Upper lobe of left lung (tissue), 6 donors: ENCODE measurements at regions not wholly inside any gene's neighbourhood (a gene's known extent, or its start where the extent isn't known, plus 50 kb on each side); places are given as distances from the start of the nearest gene placed in this dataset.

Experiments
- ATAC-seq, 2 donors: fragments of 200-7000 bp; cut with Tn5 transposase; one replicate each; pipeline ENCODE4 v1.9.1; 2022; ENCODE audit warnings: mild to moderate bottlenecking in 2 of 2, moderate library complexity in 2 of 2; ENCODE audit not compliant: low FRiP score in 2 of 2
- DNase-seq, 2 donors: peaks; one replicate each; pipeline ENCODE4 v3.0.0-alpha.2; 2019 to 2020
- H3K27ac ChIP-seq, 4 donors: fragments of 200-600 bp; sonication (generic); one replicate each; pipeline ENCODE4 v1.5.1; 2016 to 2019
- H3K27me3 ChIP-seq, 4 donors: fragments of 200-600 bp; sonication (generic); one replicate each; pipeline ENCODE4 v1.5.1; 2017 to 2019
- H3K36me3 ChIP-seq, 4 donors: fragments of 200-600 bp; sonication (generic); one replicate each; pipeline ENCODE4 v1.5.1; 2016 to 2019
- H3K4me1 ChIP-seq, 4 donors: fragments of 200-600 bp; sonication (generic); one replicate each; pipeline ENCODE4 v1.5.1; 2018 to 2019
- H3K4me3 ChIP-seq, 4 donors: fragments of 200-600 bp; sonication (generic); one replicate each; pipeline ENCODE4 v1.5.1; 2017 to 2019; ENCODE audit warnings: mild to moderate bottlenecking in 2 of 4, moderate library complexity in 1 of 4
- H3K9me3 ChIP-seq, 4 donors: fragments of 200-600 bp; sonication (generic); one replicate each; pipeline ENCODE4 v1.5.1; 2018 to 2019
- CTCF ChIP-seq, 6 experiments: fragments of 450-650 bp in 4 of 6; fragments of 200-600 bp in 2 of 6; sonication (generic) in 2 of 6; IDR thresholded peaks; one replicate each; pipeline ENCODE4 v1.5.1; 2016 to 2019; ENCODE audit warnings: antibody characterized with exemption in 6 of 6
- EP300 ChIP-seq, 4 donors: sonication (generic); formaldehyde crosslinking; IDR thresholded peaks; one replicate each; pipeline ENCODE4 v1.5.1; 2017; ENCODE audit warnings: antibody characterized with exemption in 4 of 4, control low read depth in 2 of 4
- POLR2A ChIP-seq, 4 donors: fragments of 450-650 bp; IDR thresholded peaks; one replicate each; pipeline ENCODE4 v1.5.1; 2016 to 2017; ENCODE audit warnings: antibody characterized with exemption in 4 of 4, mild to moderate bottlenecking in 2 of 4
- POLR2AphosphoS5 ChIP-seq, 2 donors: sonication (generic); formaldehyde crosslinking; IDR thresholded peaks; one replicate each; pipeline ENCODE4 v1.5.1; 2017; ENCODE audit warnings: antibody characterized with exemption in 2 of 2
- WGBS, 2 donors: methylation state at CpG; one replicate each; pipeline ENCODE4 v1.1.5; 2017 to 2018; 5-methylcytosine and 5-hydroxymethylcytosine counted together
- donor health status: DM: no; HTN: no; CAD: no; lungs with moderate emphysema.
- donor health status: DM: no; HTN: yes; CAD: no; lungs with severe emphysema.

GRCh38 chr12:20194171-20194570 lies 174.2 kb upstream of the PDE3A start:
- WGBS, 2 donors = 53 to 73% methylated on average over 4 of the region's 4 CpGs
- H3K27me3 ChIP-seq = no peaks in the 10 kb centered on the region

GRCh38 chr12:20196767-20197166 lies 171.6 kb upstream of the PDE3A start:
- Histone ChIP-seq H3K36me3 (no peaks in the 10 kb centered on the region), H3K4me1 (no peaks in the 10 kb centered on the region), H3K9me3 (no peaks in the 10 kb centered on the region), H3K27ac (no peak overlapping the region), H3K4me3 (no peak overlapping the region), H3K27me3 (no peaks in the 10 kb centered on the region)
- DNase-seq (no peak), ATAC-seq (no peak)
- TF ChIP-seq EP300 (IDR thresholded peaks at IDR 0.05) (no peak), POLR2A (IDR thresholded peaks at IDR 0.05) (no peak), CTCF (IDR thresholded peaks at IDR 0.05) (no peak), POLR2AphosphoS5 (IDR thresholded peaks at IDR 0.05) (no peak)
- 76 to 80% methylated on average over 4 of the region's 4 CpGs for WGBS, 2 donors

More at GRCh38 chr12:20194171-20194570, 174.2 kb upstream of the PDE3A start:
- TF ChIP-seq CTCF (IDR thresholded peaks at IDR 0.05) (no peak), POLR2AphosphoS5 (IDR thresholded peaks at IDR 0.05) (no peak), POLR2A (IDR thresholded peaks at IDR 0.05) (no peak), EP300 (IDR thresholded peaks at IDR 0.05) (no peak)
- no peaks in the 10 kb centered on the region for H3K9me3 ChIP-seq
- DNase-seq = no peak
- H3K36me3 ChIP-seq = no peaks in the 10 kb centered on the region
- H3K4me3 ChIP-seq = no peak overlapping the region
- no peaks in the 10 kb centered on the region for H3K4me1 ChIP-seq
- no peak overlapping the region for H3K27ac ChIP-seq
- ATAC-seq = no peak

- TF ChIP-seq EP300 (IDR thresholded peaks at IDR 0.05) = no peak
- TF ChIP-seq CTCF (IDR thresholded peaks at IDR 0.05) = no peak
- no peak for TF ChIP-seq POLR2A (IDR thresholded peaks at IDR 0.05)
- Histone ChIP-seq H3K36me3 (no peaks in the 10 kb centered on the region), H3K27me3 (no peaks in the 10 kb centered on the region), H3K9me3 (no peaks in the 10 kb centered on the region), H3K4me1 (no peaks in the 10 kb centered on the region), H3K4me3 (no peak overlapping the region), H3K27ac (no peak overlapping the region)
- ATAC-seq (no peak), DNase-seq (no peak)
Measured at GRCh38 chr12:20197411-20197810, 170.9 kb upstream of the PDE3A start.

GRCh38 chr12:20199780-20200179 lies 168.6 kb upstream of the PDE3A start:
- TF ChIP-seq POLR2AphosphoS5 (IDR thresholded peaks at IDR 0.05) = no peak
- no peak for ATAC-seq
- 90 to 93% methylated on average over 3 of the region's 3 CpGs for WGBS, 2 donors

GRCh38 chr12:20201733-20202132 lies 166.6 kb upstream of the PDE3A start:
- ATAC-seq (no peak), DNase-seq (no peak)
- H3K9me3 ChIP-seq = no peaks in the 10 kb centered on the region
- H3K36me3 ChIP-seq = no peaks in the 10 kb centered on the region
- no peak overlapping the region for H3K4me3 ChIP-seq
- no peaks in the 10 kb centered on the region for H3K4me1 ChIP-seq
- no peaks in the 10 kb centered on the region for H3K27me3 ChIP-seq
- no peak overlapping the region for H3K27ac ChIP-seq
- TF ChIP-seq CTCF (IDR thresholded peaks at IDR 0.05) = no peak
- TF ChIP-seq POLR2AphosphoS5 (IDR thresholded peaks at IDR 0.05) = no peak
- no peak for TF ChIP-seq EP300 (IDR thresholded peaks at IDR 0.05)
- TF ChIP-seq POLR2A (IDR thresholded peaks at IDR 0.05) = no peak

More at GRCh38 chr12:20199780-20200179, 168.6 kb upstream of the PDE3A start:
- no peaks in the 10 kb centered on the region for H3K27me3 ChIP-seq
- H3K36me3 ChIP-seq = no peaks in the 10 kb centered on the region
- H3K4me3 ChIP-seq = no peak overlapping the region
- no peaks in the 10 kb centered on the region for H3K4me1 ChIP-seq
- no peak overlapping the region for H3K27ac ChIP-seq
- H3K9me3 ChIP-seq = no peaks in the 10 kb centered on the region
- no peak for DNase-seq
